ENCODE measurements at regions not wholly inside any gene's neighbourhood (a gene's known extent, or its start where the extent isn't known, plus 50 kb on each side); places are given as distances from the start of the nearest gene placed in this dataset.

DNA sequence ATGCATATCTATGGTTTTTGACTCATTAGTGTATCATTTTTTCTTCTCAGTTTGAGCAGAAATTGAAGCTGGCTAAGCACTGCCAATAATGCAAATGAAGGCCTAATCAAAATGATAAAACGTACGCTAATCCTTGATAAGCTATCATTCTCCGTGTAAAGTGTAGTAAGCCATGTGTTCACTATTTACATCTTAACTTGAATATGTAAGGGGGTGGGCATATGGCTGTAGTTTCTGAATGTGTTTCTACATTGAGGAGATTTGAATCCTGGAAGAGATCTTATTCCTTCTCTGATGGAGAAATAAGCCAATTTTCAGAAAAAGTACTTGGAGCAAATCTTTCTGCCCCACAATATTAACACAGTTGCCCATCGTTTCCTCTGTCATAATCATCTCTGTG, 351.8 kb upstream of the ANO3 start:
- Histone ChIP-seq H3K36me3 (ENCODE audit: insufficient read depth, low read length) (no peaks in the 10 kb centered on the region), H3K9ac (ENCODE audit: low read depth, low read length) (no peak overlapping the region), H3K4me1 (ENCODE audit: insufficient read depth, low read length) (no peaks in the 10 kb centered on the region), H2AFZ (ENCODE audit: low read depth, low read length) (no peak overlapping the region), H3K79me2 (ENCODE audit: insufficient read depth, low read length) (no peaks in the 10 kb centered on the region), H3K4me2 (ENCODE audit: insufficient read depth, low read length) (no peak overlapping the region), H3K9me3 (ENCODE audit: insufficient read depth, low read length, severe bottlenecking) (no peaks in the 10 kb centered on the region), H3K27ac (ENCODE audit: low read length) (no peak overlapping the region), H3K4me3 (ENCODE audit: low read depth in 1 of 2, low read length in 2 of 2) (no peak overlapping the region), H3K27me3 (ENCODE audit: insufficient read depth, low read length, poor library complexity) (no peaks in the 10 kb centered on the region), H4K20me1 (ENCODE audit: insufficient read depth, low read length) (no peaks in the 10 kb centered on the region)
- no peak for TF ChIP-seq EZH2 (IDR thresholded peaks at IDR 0.05; ENCODE audit: borderline replicate concordance, low read depth, low read length, severe bottlenecking)
- TF ChIP-seq, protein P1, sequence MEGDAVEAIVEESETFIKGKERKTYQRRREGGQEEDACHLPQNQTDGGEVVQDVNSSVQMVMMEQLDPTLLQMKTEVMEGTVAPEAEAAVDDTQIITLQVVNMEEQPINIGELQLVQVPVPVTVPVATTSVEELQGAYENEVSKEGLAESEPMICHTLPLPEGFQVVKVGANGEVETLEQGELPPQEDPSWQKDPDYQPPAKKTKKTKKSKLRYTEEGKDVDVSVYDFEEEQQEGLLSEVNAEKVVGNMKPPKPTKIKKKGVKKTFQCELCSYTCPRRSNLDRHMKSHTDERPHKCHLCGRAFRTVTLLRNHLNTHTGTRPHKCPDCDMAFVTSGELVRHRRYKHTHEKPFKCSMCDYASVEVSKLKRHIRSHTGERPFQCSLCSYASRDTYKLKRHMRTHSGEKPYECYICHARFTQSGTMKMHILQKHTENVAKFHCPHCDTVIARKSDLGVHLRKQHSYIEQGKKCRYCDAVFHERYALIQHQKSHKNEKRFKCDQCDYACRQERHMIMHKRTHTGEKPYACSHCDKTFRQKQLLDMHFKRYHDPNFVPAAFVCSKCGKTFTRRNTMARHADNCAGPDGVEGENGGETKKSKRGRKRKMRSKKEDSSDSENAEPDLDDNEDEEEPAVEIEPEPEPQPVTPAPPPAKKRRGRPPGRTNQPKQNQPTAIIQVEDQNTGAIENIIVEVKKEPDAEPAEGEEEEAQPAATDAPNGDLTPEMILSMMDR (IDR thresholded peaks at IDR 0.05; ENCODE audit: borderline replicate concordance, extremely low read depth, low read length, poor library complexity, severe bottlenecking) = no peak
- no peak for ATAC-seq (ENCODE audit: insufficient read depth, low read depth)
- no peak for DNase-seq

DNA sequence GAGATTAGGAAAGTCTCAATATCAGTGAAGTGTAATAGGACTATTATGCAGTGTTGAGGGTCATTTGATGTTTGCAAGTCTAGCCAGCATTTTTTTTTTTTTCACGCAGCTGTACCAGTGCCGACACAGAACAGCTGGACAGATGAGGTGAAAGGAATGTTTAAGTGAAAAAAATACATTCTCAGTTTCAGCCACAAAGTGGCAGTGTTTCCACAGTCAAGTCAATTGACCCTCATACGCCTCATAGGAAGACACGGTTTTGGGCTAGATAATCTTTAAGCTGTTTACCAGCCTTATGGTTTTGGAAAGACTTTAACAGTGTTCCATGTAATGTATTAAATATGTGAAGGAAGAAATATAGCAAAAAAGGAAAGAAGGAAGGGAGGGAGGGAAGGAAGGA, 349.9 kb upstream of the ANO3 start:
- DNase-seq (no peak), ATAC-seq (ENCODE audit: insufficient read depth, low read depth) (peak; percentile 71)
- Histone ChIP-seq H3K27ac (ENCODE audit: low read length) (no peak overlapping the region), H3K9ac (ENCODE audit: low read depth, low read length) (no peak overlapping the region), H4K20me1 (ENCODE audit: insufficient read depth, low read length) (no peaks in the 10 kb centered on the region), H3K4me1 (ENCODE audit: insufficient read depth, low read length) (no peaks in the 10 kb centered on the region), H3K27me3 (ENCODE audit: insufficient read depth, low read length, poor library complexity) (no peaks in the 10 kb centered on the region), H3K9me3 (ENCODE audit: insufficient read depth, low read length, severe bottlenecking) (no peaks in the 10 kb centered on the region), H3K4me3 (ENCODE audit: low read depth in 1 of 2, low read length in 2 of 2) (no peak overlapping the region), H2AFZ (ENCODE audit: low read depth, low read length) (no peak overlapping the region), H3K79me2 (ENCODE audit: insufficient read depth, low read length) (no peaks in the 10 kb centered on the region), H3K4me2 (ENCODE audit: insufficient read depth, low read length) (no peak overlapping the region), H3K36me3 (ENCODE audit: insufficient read depth, low read length) (no peaks in the 10 kb centered on the region)
- TF ChIP-seq, protein P1 (IDR thresholded peaks at IDR 0.05; ENCODE audit: borderline replicate concordance, extremely low read depth, low read length, poor library complexity, severe bottlenecking) = peak; percentile 58
- no peak for TF ChIP-seq EZH2 (IDR thresholded peaks at IDR 0.05; ENCODE audit: borderline replicate concordance, low read depth, low read length, severe bottlenecking)

- H3K27ac ChIP-seq (ENCODE audit: low read length) = no peak overlapping the region
- no peak overlapping the region for H3K4me2 ChIP-seq (ENCODE audit: insufficient read depth, low read length)
- H3K4me3 ChIP-seq (ENCODE audit: low read depth in 1 of 2, low read length in 2 of 2) = no peak overlapping the region
- no peaks in the 10 kb centered on the region for H4K20me1 ChIP-seq (ENCODE audit: insufficient read depth, low read length)
- H2AFZ ChIP-seq (ENCODE audit: low read depth, low read length) = no peak overlapping the region
- H3K4me1 ChIP-seq (ENCODE audit: insufficient read depth, low read length) = no peaks in the 10 kb centered on the region
- no peaks in the 10 kb centered on the region for H3K27me3 ChIP-seq (ENCODE audit: insufficient read depth, low read length, poor library complexity)
- TF ChIP-seq, protein P1 (IDR thresholded peaks at IDR 0.05; ENCODE audit: borderline replicate concordance, extremely low read depth, low read length, poor library complexity, severe bottlenecking) = no peak
- no peak for TF ChIP-seq EZH2 (IDR thresholded peaks at IDR 0.05; ENCODE audit: borderline replicate concordance, low read depth, low read length, severe bottlenecking)
- DNase-seq (no peak), ATAC-seq (ENCODE audit: insufficient read depth, low read depth) (no peak)
- H3K9ac ChIP-seq (ENCODE audit: low read depth, low read length) = no peak overlapping the region
- H3K79me2 ChIP-seq (ENCODE audit: insufficient read depth, low read length) = no peaks in the 10 kb centered on the region
- H3K36me3 ChIP-seq (ENCODE audit: insufficient read depth, low read length) = no peaks in the 10 kb centered on the region
- H3K9me3 ChIP-seq (ENCODE audit: insufficient read depth, low read length, severe bottlenecking) = no peaks in the 10 kb centered on the region
These were observed 348.6 kb upstream of the ANO3 start for GRCh38 chr11:25983280-25983679.

GRCh38 chr11:25988178-25988577, 343.8 kb upstream of the ANO3 start:
- Histone ChIP-seq H3K9ac (ENCODE audit: low read depth, low read length) (no peak overlapping the region), H3K4me2 (ENCODE audit: insufficient read depth, low read length) (no peak overlapping the region), H3K36me3 (ENCODE audit: insufficient read depth, low read length) (no peaks in the 10 kb centered on the region), H3K4me1 (ENCODE audit: insufficient read depth, low read length) (no peaks in the 10 kb centered on the region), H3K9me3 (ENCODE audit: insufficient read depth, low read length, severe bottlenecking) (no peaks in the 10 kb centered on the region), H3K4me3 (ENCODE audit: low read depth in 1 of 2, low read length in 2 of 2) (no peak overlapping the region), H3K27ac (ENCODE audit: low read length) (no peak overlapping the region), H2AFZ (ENCODE audit: low read depth, low read length) (no peak overlapping the region), H3K27me3 (ENCODE audit: insufficient read depth, low read length, poor library complexity) (no peaks in the 10 kb centered on the region), H3K79me2 (ENCODE audit: insufficient read depth, low read length) (no peaks in the 10 kb centered on the region), H4K20me1 (ENCODE audit: insufficient read depth, low read length) (no peaks in the 10 kb centered on the region)
- DNase-seq = no peak
- no peak for TF ChIP-seq EZH2 (IDR thresholded peaks at IDR 0.05; ENCODE audit: borderline replicate concordance, low read depth, low read length, severe bottlenecking)
- TF ChIP-seq, protein P1 (IDR thresholded peaks at IDR 0.05; ENCODE audit: borderline replicate concordance, extremely low read depth, low read length, poor library complexity, severe bottlenecking) = no peak
- no peak for ATAC-seq (ENCODE audit: insufficient read depth, low read depth)

Data from DND-41 (cell line).